Uterus (tissue), 3 donors: ENCODE measurements at regions not wholly inside any gene's neighbourhood (a gene's known extent, or its start where the extent isn't known, plus 50 kb on each side); places are given as distances from the start of the nearest gene placed in this dataset.

Source experiments
- DNase-seq, 2 donors: peaks; one replicate each; pipeline ENCODE4 v3.0.0-alpha.2; 2019 to 2020
- H3K27ac ChIP-seq, 2 donors: fragments of 200-600 bp; sonication (generic); 1 replicate in 1 of 2; 2 replicates in 1 of 2; pipeline ENCODE4 v1.5.1; 2016 to 2018
- H3K27me3 ChIP-seq, 2 donors: fragments of 200-600 bp; sonication (generic); one replicate each; pipeline ENCODE4 v1.5.1; 2018 to 2019; ENCODE audit warnings: control low read depth in 1 of 2
- H3K36me3 ChIP-seq, 2 donors: fragments of 200-600 bp; sonication (generic); one replicate each; pipeline ENCODE4 v1.5.1; 2019; ENCODE audit warnings: control low read depth in 1 of 2
- H3K4me1 ChIP-seq, 2 donors: fragments of 200-600 bp; sonication (generic); one replicate each; pipeline ENCODE4 v1.5.1; 2018 to 2019; ENCODE audit warnings: control low read depth in 1 of 2
- H3K4me3 ChIP-seq, 2 donors: fragments of 200-600 bp; sonication (generic); 1 replicate in 1 of 2; 2 replicates in 1 of 2; pipeline ENCODE4 v1.5.1; 2018 to 2019; ENCODE audit warnings: mild to moderate bottlenecking in 1 of 2
- H3K9me3 ChIP-seq, 2 donors: fragments of 200-600 bp; sonication (generic); one replicate each; pipeline ENCODE4 v1.5.1; 2019; ENCODE audit warnings: control low read depth in 1 of 2
- CTCF ChIP-seq, 4 experiments: fragments of 200-600 bp in 2 of 4; fragments of 450-650 bp in 2 of 4; sonication (generic) in 2 of 4; IDR thresholded peaks; one replicate each; pipeline ENCODE4 v1.5.1; 2016 to 2019; ENCODE audit warnings: antibody characterized with exemption in 4 of 4, mild to moderate bottlenecking in 2 of 4, moderate library complexity in 1 of 4
- POLR2A ChIP-seq, 2 donors: fragments of 450-650 bp; IDR thresholded peaks; one replicate each; pipeline ENCODE4 v1.6.1; 2016; ENCODE audit warnings: antibody characterized with exemption in 2 of 2, mild to moderate bottlenecking in 1 of 2, moderate library complexity in 1 of 2
- intact Hi-C: fragments of 100-400 bp; cut with DNase I; formaldehyde crosslinking; loops from one replicate; pipeline ENCODE4 v1.15.1; 2023; ENCODE audit warnings: low total_unique reads
- donor health status: DM: yes; HTN: yes; CAD: no.

DNA sequence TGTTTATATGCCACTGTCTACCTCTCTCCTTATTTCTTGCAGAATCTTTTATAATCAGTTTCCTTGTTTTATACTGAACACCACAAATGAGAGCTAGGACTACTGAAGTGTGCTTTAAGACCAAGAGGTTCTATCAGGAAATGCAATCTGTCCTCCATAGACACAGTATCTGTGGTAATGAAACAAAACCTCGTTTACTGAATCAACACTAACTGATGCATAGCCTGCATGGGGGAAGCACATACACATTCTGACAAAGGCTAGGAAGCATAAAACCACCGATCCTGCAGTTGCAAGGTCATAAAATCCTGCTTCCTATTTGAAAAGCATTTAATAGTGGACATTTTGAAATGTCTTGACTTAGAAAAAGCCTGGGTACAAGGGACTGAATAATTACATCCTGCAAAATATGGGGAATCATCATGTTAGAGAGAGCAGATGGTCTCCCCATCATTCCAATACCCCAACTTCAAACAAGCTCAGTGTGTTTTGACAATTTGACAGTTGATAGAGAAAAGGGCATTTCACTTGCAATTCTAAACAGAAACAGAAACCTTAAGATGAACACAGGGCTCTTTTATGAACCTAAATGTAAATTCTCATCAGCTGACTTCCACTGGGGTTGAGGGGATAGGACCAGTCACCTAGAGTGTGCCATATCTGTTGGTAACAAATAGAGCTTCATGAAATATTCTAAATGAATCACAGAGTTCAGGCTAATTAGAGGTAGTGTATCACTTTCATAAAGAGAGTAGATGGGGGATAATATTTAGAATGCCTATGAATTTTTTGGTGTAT, 1845.6 kb upstream of the PIK3C3 start:
- intact Hi-C loops = no loop called here
- TF ChIP-seq POLR2A (IDR thresholded peaks at IDR 0.05) = no peak
- no peak for TF ChIP-seq CTCF (IDR thresholded peaks at IDR 0.05)
- Histone ChIP-seq H3K9me3 (no peaks in the 10 kb centered on the region), H3K27ac (no peak overlapping the region), H3K36me3 (no peaks in the 10 kb centered on the region), H3K4me1 (no peaks in the 10 kb centered on the region), H3K27me3 (no peaks in the 10 kb centered on the region), H3K4me3 (no peak overlapping the region)
- no peak for DNase-seq

DNA sequence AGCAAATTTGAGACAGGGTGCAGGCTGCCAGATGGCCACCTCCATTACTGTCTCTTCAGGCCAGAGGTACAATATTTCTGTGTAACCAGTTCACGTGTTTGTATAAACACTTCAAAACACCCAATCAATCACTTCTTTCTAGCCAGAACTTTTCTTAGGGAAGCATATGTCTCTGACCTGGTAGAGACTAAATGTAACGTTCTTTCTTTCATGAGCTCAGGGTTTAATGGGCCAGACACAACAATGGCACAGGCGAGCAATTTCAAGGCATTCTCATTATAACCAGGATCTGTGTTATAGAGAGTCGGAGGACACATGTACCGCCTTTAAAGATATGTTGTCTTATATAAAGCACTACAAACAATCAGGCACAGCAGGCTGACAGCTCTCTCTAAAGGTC, 1846.4 kb upstream of the PIK3C3 start:
- no peak for TF ChIP-seq POLR2A (IDR thresholded peaks at IDR 0.05)
- no peak for TF ChIP-seq CTCF (IDR thresholded peaks at IDR 0.05)
- intact Hi-C loops = no loop called here

DNA sequence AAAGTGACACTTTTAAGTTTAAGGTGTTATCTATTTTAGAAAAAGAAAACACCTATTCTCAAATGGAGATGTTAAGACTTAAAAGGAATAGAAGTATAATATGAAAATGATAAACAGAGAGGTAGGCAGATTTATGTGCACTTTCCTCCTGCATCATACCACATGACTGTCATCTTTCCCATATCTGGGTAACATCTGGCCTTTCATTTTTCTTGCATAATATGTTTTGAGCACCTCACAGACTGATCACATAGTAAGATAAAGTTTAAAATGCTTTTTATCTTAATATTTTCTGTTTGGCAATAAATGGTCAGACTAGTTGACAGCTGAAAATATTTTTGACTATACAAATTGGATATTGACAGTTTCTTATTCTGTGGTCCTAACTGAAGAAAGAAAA, 1852.1 kb upstream of the PIK3C3 start:
- DNase-seq = no peak
- Histone ChIP-seq H3K36me3 (no peaks in the 10 kb centered on the region), H3K4me3 (no peak overlapping the region), H3K4me1 (no peaks in the 10 kb centered on the region), H3K27ac (no peak overlapping the region), H3K9me3 (no peaks in the 10 kb centered on the region), H3K27me3 (no peaks in the 10 kb centered on the region)
- TF ChIP-seq POLR2A (IDR thresholded peaks at IDR 0.05) (no peak), CTCF (IDR thresholded peaks at IDR 0.05) (no peak)
- intact Hi-C loops = no loop called here

More for the DNA sequence above, 1846.4 kb upstream of the PIK3C3 start:
- no peak for DNase-seq
- H3K27me3 ChIP-seq = no peaks in the 10 kb centered on the region
- H3K4me1 ChIP-seq = no peaks in the 10 kb centered on the region
- H3K27ac ChIP-seq = no peak overlapping the region
- no peaks in the 10 kb centered on the region for H3K36me3 ChIP-seq
- H3K9me3 ChIP-seq = no peaks in the 10 kb centered on the region
- H3K4me3 ChIP-seq = no peak overlapping the region

GRCh38 chr18:40099641-40100040, 1855.4 kb upstream of the PIK3C3 start:
- TF ChIP-seq CTCF (IDR thresholded peaks at IDR 0.05) = no peak
- no peak for TF ChIP-seq POLR2A (IDR thresholded peaks at IDR 0.05)
- DNase-seq = no peak
- Histone ChIP-seq H3K4me3 (no peak overlapping the region), H3K36me3 (no peaks in the 10 kb centered on the region), H3K27ac (no peak overlapping the region), H3K9me3 (no peaks in the 10 kb centered on the region), H3K4me1 (no peaks in the 10 kb centered on the region), H3K27me3 (no peaks in the 10 kb centered on the region)
- intact Hi-C loops = no loop called here

DNA sequence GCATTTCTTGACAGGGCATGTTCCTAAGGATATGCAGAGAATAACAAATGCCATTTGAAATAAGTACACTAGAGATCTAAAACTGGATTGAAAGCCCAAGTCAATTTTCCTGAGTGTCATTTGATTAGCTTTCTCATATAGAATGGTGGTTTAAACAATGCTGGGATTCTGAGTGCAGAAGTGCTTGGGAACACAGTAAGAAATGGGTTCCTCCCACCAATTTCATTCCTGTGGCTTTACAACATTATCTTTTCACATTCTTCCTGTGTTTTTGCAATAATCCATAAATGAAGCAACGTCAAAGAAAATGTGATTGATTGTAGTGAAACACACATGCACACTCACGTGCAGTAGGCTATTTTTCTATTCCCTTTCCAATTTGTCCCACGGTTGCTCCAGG, 1858.4 kb upstream of the PIK3C3 start:
- no peak for TF ChIP-seq CTCF (IDR thresholded peaks at IDR 0.05)
- no peak for TF ChIP-seq POLR2A (IDR thresholded peaks at IDR 0.05)
- DNase-seq = no peak
- no peak overlapping the region for H3K4me3 ChIP-seq
- intact Hi-C loops = no loop called here
- no peaks in the 10 kb centered on the region for H3K4me1 ChIP-seq
- no peaks in the 10 kb centered on the region for H3K27me3 ChIP-seq
- no peaks in the 10 kb centered on the region for H3K9me3 ChIP-seq
- no peaks in the 10 kb centered on the region for H3K36me3 ChIP-seq
- no peak overlapping the region for H3K27ac ChIP-seq
